ENCODE measurements at regions not wholly inside any gene's neighbourhood (a gene's known extent, or its start where the extent isn't known, plus 50 kb on each side); places are given as distances from the start of the nearest gene placed in this dataset.

- H3K4me1 Mint-ChIP-seq, result no peaks in the 10 kb centered on the region
- no peaks in the 10 kb centered on the region for H3K4me1 ChIP-seq (ENCODE audit: insufficient read depth, low read length)
- H3K9me3 ChIP-seq (ENCODE audit: low read length), result no peaks in the 10 kb centered on the region
- peaks cover 0 to 9% (median 4%) of the 10 kb centered on the region in 5 donors for H3K9me3 Mint-ChIP-seq
- no peak overlapping the region for H3K27ac ChIP-seq (ENCODE audit: low read depth, low read length)
- H3K4me3 ChIP-seq (ENCODE audit: low read length), result no peak overlapping the region
- H3K27me3 ChIP-seq (ENCODE audit: insufficient read depth, low read length, poor library complexity, severe bottlenecking), result no peaks in the 10 kb centered on the region
- peaks cover 0 to 5% of the 10 kb centered on the region in 2 donors for H3K27me3 Mint-ChIP-seq
- ChIA-PET CTCF (no interaction called here), POLR2A (no interaction called here)
- H3K36me3 Mint-ChIP-seq, result peaks cover 10 to 30% (median 10%) of the 10 kb centered on the region in 3 donors
- DNase-seq, result no peak
- no peaks in the 10 kb centered on the region for H3K36me3 ChIP-seq (ENCODE audit: insufficient read depth, low read length)
- no peak overlapping the region for H3K27ac Mint-ChIP-seq
- H3K4me3 Mint-ChIP-seq, result no peak overlapping the region
Measured at GRCh38 chrX:57204306-57204705, 67.1 kb upstream of the SPIN2A start.

- Mint-ChIP-seq H3K27ac (no peak overlapping the region), H3K9me3 (peaks cover 2 to 16% (median 6%) of the 10 kb centered on the region in 5 donors), H3K4me3 (no peak overlapping the region), H3K27me3 (peaks cover 0 to 2% of the 10 kb centered on the region in 2 donors), H3K36me3 (peaks cover 9 to 23% (median 12%) of the 10 kb centered on the region in 3 donors), H3K4me1 (no peaks in the 10 kb centered on the region)
- Histone ChIP-seq H3K4me3 (ENCODE audit: low read length) (no peak overlapping the region), H3K27ac (ENCODE audit: low read depth, low read length) (no peak overlapping the region), H3K4me1 (ENCODE audit: insufficient read depth, low read length) (no peaks in the 10 kb centered on the region), H3K36me3 (ENCODE audit: insufficient read depth, low read length) (no peaks in the 10 kb centered on the region), H3K9me3 (ENCODE audit: low read length) (no peaks in the 10 kb centered on the region), H3K27me3 (ENCODE audit: insufficient read depth, low read length, poor library complexity, severe bottlenecking) (no peaks in the 10 kb centered on the region)
- ChIA-PET POLR2A (interaction anchor here (0.5 kb wide), 1 partner anchor 707 kb away, joined by 3 read pairs; no protein-coding TSS in a partner anchor), CTCF (no interaction called here)
- DNase-seq, result no peak
Measured at GRCh38 chrX:57211906-57212305, 74.6 kb upstream of the FAAH2 start.

- H3K27me3 ChIP-seq (ENCODE audit: insufficient read depth, low read length, poor library complexity, severe bottlenecking), result no peaks in the 10 kb centered on the region
- H3K27ac Mint-ChIP-seq, result no peak overlapping the region
- H3K27ac ChIP-seq (ENCODE audit: low read depth, low read length), result no peak overlapping the region
- H3K4me1 Mint-ChIP-seq, result no peaks in the 10 kb centered on the region
- DNase-seq, result no peak
- peaks cover 0 to 13% (median 2%) of the 10 kb centered on the region in 5 donors for H3K9me3 Mint-ChIP-seq
- H3K27me3 Mint-ChIP-seq, result peaks cover 0 to 4% of the 10 kb centered on the region in 2 donors
- H3K36me3 Mint-ChIP-seq, result peaks cover 5 to 33% (median 10%) of the 10 kb centered on the region in 3 donors
- ChIA-PET CTCF (no interaction called here), POLR2A (no interaction called here)
- no peaks in the 10 kb centered on the region for H3K9me3 ChIP-seq (ENCODE audit: low read length)
- no peaks in the 10 kb centered on the region for H3K4me1 ChIP-seq (ENCODE audit: insufficient read depth, low read length)
- H3K4me3 ChIP-seq (ENCODE audit: low read length), result no peak overlapping the region
- no peak overlapping the region for H3K4me3 Mint-ChIP-seq
- no peaks in the 10 kb centered on the region for H3K36me3 ChIP-seq (ENCODE audit: insufficient read depth, low read length)
Measured at GRCh38 chrX:57227691-57228090, 58.8 kb upstream of the FAAH2 start.

- no peak overlapping the region for H3K27ac Mint-ChIP-seq
Measured at GRCh38 chrX:57232658-57233360, 53.7 kb upstream of the FAAH2 start.

More at GRCh38 chrX:57232658-57233360, 53.7 kb upstream of the FAAH2 start:
- Histone ChIP-seq H3K4me1 (ENCODE audit: insufficient read depth, low read length) (no peaks in the 10 kb centered on the region), H3K36me3 (ENCODE audit: insufficient read depth, low read length) (no peaks in the 10 kb centered on the region), H3K4me3 (ENCODE audit: low read length) (no peak overlapping the region), H3K27ac (ENCODE audit: low read depth, low read length) (no peak overlapping the region), H3K9me3 (ENCODE audit: low read length) (no peaks in the 10 kb centered on the region), H3K27me3 (ENCODE audit: insufficient read depth, low read length, poor library complexity, severe bottlenecking) (no peaks in the 10 kb centered on the region)
- Mint-ChIP-seq H3K4me3 (no peak overlapping the region), H3K36me3 (peaks cover 0 to 18% (median 3%) of the 10 kb centered on the region in 3 donors), H3K9me3 (peaks cover 0 to 7% (median 2%) of the 10 kb centered on the region in 5 donors), H3K4me1 (no peaks in the 10 kb centered on the region), H3K27me3 (peaks cover 0 to 4% of the 10 kb centered on the region in 2 donors)
- DNase-seq, result no peak
- CTCF ChIA-PET, result no interaction called here
- POLR2A ChIA-PET, result no interaction called here

Data from CD8-positive, alpha-beta memory T cell (primary cell).